RPMI7951 (cell line): ENCODE measurements at regions not wholly inside any gene's neighbourhood (a gene's known extent, or its start where the extent isn't known, plus 50 kb on each side); places are given as distances from the start of the nearest gene placed in this dataset.

Experiments
- DNase-seq: peaks from one replicate; pipeline ENCODE4 v3.0.0-alpha.2; 2012; ENCODE audit warnings: low read depth

DNA sequence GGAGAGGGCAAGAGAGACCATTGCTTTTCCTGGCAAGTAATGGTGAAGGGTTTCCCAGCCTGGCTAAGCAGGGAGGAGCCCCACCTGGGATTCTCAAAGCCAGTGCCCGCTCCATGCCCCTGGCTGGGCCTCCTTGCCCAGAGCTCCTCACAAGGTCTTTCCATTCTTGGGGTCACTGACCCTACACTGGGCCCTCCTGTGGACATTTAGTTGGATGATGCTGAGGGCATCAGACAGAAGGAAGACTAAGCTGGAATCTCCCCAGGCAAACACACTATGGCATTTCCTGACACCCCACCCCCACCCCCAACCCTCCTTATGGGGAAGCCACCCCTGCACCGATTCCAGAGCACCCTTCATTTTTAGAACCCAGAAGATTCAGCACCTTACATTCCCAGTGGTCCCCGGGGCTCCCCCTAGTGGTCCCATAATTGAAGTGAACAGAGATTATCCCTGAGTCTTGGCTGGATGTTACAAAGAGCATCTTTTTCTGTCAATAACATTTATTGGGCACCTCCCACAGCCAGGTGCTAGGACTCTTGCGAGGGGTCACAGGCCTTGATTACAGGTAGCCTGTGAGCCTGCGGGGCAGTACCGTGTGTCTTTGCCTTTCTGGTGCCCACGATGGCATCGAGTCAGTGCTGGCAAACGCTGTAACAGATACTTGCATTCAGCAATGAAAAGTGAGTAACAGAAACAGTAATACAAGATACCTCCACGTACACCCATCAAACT, 548.5 kb downstream of the BUD13 start:
- peak; percentile 29 for DNase-seq

GRCh38 chr11:116221351-116221750, 551.4 kb downstream of the BUD13 start:
- no peak for DNase-seq

- DNase-seq, result peak; percentile 95
Measured at GRCh38 chr11:116219171-116219635, 553.6 kb downstream of the BUD13 start.

- no peak for DNase-seq
Measured at GRCh38 chr11:116217441-116217840, 555.3 kb downstream of the BUD13 start.

DNA sequence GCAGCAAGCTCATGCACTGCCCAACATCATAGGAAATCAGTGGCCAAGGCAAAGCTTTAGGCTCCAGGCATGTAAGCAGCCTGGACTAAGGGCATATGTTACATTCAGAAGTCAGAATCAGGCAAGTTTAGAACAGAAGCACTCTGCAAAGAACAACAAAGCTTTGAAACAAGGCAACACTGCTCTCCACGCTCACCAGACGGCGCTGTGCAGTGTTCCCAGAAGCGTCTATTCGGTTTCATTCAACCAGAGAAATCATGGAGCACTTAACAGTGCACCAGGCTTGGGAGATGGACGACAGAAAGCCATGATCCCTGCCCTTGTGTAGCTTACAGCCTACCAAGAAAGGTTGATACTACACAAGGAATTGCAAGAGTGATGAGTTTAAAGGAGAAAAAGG, 555.8 kb downstream of the BUD13 start:
- DNase-seq, result no peak

- DNase-seq, result no peak
Measured at GRCh38 chr11:116215471-116216113, 557.2 kb downstream of the BUD13 start.

GRCh38 chr11:116211147-116211546, 561.6 kb downstream of the BUD13 start:
- no peak for DNase-seq

DNA sequence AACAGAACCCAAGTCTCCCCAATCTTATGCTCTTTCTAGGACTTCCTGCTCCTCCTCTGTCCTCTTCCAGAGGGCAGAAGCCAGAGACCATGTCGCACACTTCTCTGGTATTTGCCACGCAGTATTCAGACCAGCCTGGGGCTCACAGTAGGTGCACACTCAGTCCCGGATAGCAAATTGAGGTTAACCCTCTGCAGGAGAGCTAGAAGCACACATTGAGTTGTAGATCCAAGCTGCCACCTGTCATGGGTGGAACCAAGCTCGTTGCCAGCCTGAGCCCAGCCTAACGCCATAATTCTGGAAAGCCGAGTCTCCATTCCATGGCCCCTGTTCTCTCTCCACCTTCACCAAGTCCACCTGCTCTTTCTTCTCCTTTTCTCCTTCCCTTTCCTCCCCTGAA, 562.1 kb downstream of the BUD13 start:
- no peak for DNase-seq

DNA sequence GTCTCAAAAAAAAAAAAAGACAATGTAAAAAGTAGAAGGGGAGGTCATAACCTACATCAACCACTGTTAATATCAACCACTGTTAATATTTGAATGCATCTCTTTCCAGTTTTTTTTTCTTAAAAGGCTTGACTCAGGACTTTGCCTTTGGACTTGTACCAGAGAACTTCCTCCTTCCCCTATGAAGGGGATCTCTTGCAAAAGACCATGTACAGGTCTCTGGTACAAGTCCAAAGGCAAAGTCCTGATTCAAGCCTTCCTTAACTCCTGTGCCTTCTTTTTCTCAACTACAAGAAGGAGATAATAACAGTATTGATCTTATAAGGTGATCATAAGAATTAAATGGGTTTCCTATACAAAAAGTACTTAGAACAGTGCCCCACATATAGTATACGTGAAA, 563.5 kb downstream of the BUD13 start:
- DNase-seq, result no peak

- no peak for DNase-seq
Measured at GRCh38 chr11:116207421-116208141, 565.2 kb downstream of the BUD13 start.

GRCh38 chr11:116207019-116207418, 565.8 kb downstream of the BUD13 start:
- no peak for DNase-seq

DNA sequence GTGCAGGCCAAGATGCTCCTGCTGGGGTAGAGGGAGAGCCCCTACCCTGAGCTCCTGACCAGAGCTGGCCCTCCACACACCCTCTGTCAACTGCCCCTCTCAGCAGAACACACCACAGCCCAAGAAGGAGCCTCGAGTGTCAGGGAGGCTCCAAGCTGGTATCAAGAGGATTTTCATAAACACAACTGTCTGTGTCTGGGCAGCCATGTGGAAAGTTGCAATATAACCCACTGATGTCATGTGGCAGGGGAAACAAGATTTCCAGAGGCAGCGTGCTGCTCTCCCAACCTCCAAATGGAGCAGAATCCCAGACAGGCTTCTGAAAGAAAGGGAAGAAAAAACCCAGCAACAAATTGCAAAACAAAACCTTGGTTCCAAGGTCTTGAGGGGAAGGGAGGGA, 569.9 kb downstream of the BUD13 start:
- DNase-seq, result no peak

- no peak for DNase-seq
Measured at GRCh38 chr11:116200564-116200963, 572.2 kb downstream of the BUD13 start.

DNA sequence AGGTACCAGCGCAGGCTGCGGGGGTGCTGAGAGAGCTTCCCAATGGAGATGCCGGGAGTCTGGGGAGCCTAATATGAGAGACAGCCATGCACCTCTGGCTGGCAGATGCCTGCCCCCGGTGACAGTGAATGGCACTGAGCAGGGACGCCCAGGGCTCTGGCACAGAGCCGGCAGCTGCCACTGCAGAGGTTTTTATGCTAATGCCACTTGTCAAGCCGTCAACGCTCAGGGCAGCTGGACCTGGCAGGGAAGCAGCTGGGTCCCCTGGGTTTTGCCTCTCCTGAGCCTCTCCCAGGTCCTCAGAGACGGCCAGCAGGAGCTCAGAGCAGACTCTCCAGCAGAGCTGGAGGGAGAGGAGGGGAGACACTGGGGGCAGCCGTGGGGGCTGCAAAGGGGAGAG, 573.6 kb downstream of the BUD13 start:
- no peak for DNase-seq

DNA sequence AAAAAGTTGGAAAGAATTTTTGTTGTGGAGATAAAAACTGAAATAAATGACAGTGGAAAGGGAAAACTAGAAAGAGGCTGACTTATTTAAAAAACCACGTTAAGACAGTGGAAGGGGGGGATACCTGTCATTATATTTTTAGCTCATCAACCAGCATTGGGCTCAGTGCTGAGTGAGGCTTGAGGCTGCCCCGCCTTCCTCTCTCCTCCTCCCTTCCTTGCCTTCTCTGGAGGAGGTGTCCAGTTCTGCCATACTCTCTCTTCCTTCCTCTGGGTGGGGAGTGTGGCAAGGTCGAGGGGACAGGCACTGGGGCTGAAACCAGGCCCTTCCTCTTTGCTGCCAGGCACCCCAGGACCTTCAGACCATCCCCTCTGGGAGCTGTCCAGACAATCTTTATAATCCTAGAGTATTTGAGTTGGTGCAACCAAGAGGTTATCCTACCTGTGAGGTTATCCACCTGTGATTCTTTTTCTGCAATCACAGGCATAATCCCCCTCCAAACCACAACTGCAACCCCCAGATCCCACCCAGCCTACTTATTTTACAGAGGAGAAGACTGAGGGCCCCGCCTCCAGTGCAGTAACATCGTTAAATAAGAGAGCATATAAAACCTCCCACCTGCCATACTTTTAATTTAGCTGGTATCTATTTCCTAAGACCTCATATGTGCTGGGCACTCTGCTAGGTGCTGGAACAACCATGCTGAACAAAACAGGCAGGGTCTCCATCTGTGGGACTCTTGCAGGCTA, 578.5 kb downstream of the BUD13 start:
- DNase-seq, result no peak

DNA sequence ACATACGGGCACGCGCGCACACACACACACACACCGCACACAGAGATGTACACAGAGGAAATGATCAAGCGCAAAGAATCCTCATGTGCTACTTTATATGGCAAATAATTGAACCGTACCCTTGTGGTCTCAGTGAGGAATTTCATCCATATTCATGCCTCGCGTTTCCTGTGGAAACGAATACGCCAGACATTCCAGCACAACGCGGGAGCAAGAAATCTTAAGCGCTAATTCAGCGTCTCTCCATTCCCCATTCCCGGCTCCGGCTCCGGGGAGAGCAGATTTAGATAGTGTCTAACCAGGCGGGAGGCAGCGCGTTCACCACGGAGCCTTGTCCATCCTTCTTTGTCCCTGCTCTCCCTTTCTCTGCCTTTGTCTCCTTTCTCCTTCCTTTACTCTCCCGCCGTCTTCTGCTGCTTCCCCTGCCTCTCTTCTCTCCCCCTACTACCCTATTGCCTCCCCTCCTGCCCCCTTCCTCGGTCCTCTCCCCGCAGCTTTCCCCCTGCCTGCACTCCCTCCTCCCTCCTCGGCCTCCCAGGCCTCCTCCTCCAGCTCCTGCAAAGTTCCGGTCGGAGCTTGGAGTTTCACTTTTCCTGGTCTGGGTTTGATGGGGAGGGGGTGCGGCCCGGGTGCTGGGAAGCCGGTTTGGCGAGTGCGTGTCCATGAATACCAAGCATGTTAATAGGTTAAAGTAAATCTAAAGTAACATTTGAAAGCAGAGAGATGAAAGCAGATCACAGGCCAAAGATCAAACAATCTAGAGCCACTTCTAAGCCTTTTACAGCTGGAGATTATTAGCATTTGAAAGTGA, 579.3 kb downstream of the BUD13 start:
- DNase-seq, result peak; percentile 64

GRCh38 chr11:116192509-116193210, 580.1 kb downstream of the BUD13 start:
- peak; percentile 23 for DNase-seq

DNA sequence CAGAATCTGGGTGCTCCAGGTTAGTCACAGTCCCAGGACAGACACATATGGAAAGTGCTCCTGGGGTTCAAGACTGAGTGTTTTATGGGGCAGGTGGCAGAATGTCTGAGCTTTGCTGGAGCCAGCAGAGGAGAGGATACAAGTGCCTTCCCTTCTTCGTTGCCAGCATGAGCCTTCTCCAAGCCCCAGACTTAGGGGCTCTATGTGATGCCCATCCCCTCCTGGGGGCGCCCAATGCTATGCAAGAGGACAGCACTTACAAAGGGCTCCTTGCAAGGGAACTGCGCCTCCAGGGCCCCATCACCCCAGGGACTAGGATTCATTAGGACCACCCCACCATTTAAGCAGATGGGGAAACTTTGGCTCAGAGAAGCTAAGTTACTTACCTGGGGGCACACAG, 581.9 kb downstream of the BUD13 start:
- DNase-seq, result no peak

- no peak for DNase-seq
Measured at GRCh38 chr11:116189408-116190170, 583.2 kb downstream of the BUD13 start.

DNA sequence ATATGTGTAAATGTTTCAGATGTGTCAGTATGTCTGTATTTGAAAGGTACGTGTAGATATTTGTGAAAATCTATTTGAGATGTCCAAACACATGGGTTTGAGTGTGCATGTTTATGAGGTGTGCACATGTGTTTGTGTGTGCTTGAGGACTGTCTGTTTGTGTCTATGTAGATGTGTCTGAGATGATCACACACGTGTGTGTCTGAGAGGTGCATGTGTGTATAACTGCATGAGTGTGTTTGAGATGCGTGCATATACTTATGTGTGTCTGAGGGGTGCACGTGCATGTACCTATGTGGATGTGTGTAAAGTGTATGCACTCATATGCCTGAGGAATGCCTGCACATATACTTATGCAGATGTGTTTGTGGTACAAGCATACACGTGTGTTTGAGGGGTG, 584.4 kb downstream of the BUD13 start:
- DNase-seq, result no peak
